C4-2B (cell line): ENCODE measurements at regions not wholly inside any gene's neighbourhood (a gene's known extent, or its start where the extent isn't known, plus 50 kb on each side); places are given as distances from the start of the nearest gene placed in this dataset.
"Not testable (repeated sequence)": the region's sequence is repeated elsewhere in the genome, so short reads cannot be mapped to it uniquely, and the experiment has no call there.

ENCODE experiments used
- H3K27ac ChIP-seq: fragments of 450-650 bp; 2 replicates; pipeline ENCODE4 v1.5.1; 2017
- ZFX ChIP-seq: fragments of 450-650 bp; IDR thresholded peaks from 2 replicates; pipeline ENCODE4 v1.6.1; 2017
- TF ChIP-seq, protein P1 (sequence below): fragments of 450-650 bp; conservative IDR thresholded peaks from 2 replicates; pipeline ENCODE4 v1.5.1; 2017; ENCODE audit warnings: mild to moderate bottlenecking

GRCh38 chr4:148852092-148852699 is 410.0 kb upstream of the NR3C2 start:
- TF ChIP-seq, protein P1, sequence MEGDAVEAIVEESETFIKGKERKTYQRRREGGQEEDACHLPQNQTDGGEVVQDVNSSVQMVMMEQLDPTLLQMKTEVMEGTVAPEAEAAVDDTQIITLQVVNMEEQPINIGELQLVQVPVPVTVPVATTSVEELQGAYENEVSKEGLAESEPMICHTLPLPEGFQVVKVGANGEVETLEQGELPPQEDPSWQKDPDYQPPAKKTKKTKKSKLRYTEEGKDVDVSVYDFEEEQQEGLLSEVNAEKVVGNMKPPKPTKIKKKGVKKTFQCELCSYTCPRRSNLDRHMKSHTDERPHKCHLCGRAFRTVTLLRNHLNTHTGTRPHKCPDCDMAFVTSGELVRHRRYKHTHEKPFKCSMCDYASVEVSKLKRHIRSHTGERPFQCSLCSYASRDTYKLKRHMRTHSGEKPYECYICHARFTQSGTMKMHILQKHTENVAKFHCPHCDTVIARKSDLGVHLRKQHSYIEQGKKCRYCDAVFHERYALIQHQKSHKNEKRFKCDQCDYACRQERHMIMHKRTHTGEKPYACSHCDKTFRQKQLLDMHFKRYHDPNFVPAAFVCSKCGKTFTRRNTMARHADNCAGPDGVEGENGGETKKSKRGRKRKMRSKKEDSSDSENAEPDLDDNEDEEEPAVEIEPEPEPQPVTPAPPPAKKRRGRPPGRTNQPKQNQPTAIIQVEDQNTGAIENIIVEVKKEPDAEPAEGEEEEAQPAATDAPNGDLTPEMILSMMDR: no peak
- no peak for TF ChIP-seq ZFX
- H3K27ac ChIP-seq: no peak overlapping the region

- TF ChIP-seq ZFX: no peak
- no peak overlapping the region for H3K27ac ChIP-seq
Observed at GRCh38 chr4:148850257-148850995, 408.2 kb upstream of the NR3C2 start.

- no peak overlapping the region for H3K27ac ChIP-seq
- TF ChIP-seq, protein P1: no peak
Observed at GRCh38 chr4:148849581-148849980, 407.4 kb upstream of the NR3C2 start.

GRCh38 chr4:148847544-148848255 is 405.5 kb upstream of the NR3C2 start:
- no peak overlapping the region for H3K27ac ChIP-seq
- TF ChIP-seq ZFX: no peak
- TF ChIP-seq, protein P1: no peak

- no peak overlapping the region for H3K27ac ChIP-seq
- TF ChIP-seq ZFX: no peak
- TF ChIP-seq, protein P1: no peak
Observed at GRCh38 chr4:148845609-148846008, 403.4 kb upstream of the NR3C2 start.

DNA sequence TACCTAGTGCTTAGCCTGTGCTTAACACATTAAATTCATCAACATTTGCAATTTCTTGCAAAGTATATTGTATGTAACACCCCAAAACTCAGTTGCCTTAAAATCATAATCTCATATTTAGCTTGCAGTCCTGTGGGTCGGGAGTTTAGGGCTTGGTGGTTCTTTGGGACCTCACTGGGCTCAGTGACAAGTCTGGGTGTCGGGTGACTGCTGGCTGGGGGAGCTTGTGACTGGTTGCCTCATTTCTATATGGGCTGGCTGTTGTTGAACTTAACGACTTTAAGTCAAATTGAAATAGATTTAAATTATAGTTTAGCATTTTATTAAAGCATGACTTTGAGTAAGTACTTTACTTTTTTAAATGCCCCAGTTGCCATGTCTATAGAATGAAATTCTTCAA is 401.4 kb upstream of the NR3C2 start:
- H3K27ac ChIP-seq: no peak overlapping the region
- TF ChIP-seq, protein P1: no peak
- TF ChIP-seq ZFX: no peak

GRCh38 chr4:148842843-148843242 is 400.6 kb upstream of the NR3C2 start:
- TF ChIP-seq, protein P1: no peak
- TF ChIP-seq ZFX: no peak
- no peak overlapping the region for H3K27ac ChIP-seq

DNA sequence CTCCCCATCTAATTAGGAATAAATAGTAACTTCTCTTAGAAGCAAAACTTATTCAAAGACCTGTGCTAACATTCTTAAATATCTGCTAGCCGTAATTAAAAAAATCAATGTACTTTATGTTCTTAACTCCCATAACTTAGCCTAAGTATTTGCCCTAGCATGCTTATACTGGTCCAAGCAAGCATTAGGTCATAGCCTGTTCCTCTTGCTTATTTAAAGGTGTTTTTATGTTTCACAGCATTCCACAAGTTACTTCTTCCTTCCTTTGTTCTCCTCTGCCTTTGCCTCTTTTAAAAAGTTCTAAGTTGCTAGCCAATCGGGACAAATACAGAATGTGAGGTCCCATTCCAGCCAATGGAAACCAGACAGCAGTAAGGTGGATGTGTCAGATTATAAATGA is 395.4 kb upstream of the NR3C2 start:
- H3K27ac ChIP-seq: not testable (repeated sequence)
